ENCODE measurements at regions not wholly inside any gene's neighbourhood (a gene's known extent, or its start where the extent isn't known, plus 50 kb on each side); places are given as distances from the start of the nearest gene placed in this dataset.

DNA sequence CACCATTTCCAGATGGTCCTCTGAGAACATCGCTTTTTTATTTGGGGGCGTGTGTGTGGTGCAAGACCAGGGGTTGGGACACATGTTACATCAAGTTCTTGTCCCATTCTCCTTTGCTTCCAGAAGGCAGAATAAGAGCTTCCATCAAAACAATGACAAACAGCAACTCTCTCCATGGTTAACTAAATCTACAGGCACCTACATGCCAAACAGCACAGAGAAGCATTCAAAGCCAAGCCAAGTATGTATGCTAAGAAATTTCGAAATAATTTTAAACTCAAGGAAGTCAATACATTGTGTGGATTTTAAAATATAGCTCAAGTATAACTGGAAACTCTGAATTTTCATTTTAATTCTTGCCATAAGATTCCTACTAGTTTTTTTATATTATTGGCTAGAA is 105.6 kb downstream of the SEC61B start:
- CTCF ChIA-PET (ENCODE audit: low intra/inter-chr PET ratio, low total read pairs), result no interaction called here
- no peaks in the 10 kb centered on the region for H3K4me1 ChIP-seq (ENCODE audit: insufficient read depth, low read length)
- 4% methylated on average over 3 of the region's 3 CpGs for WGBS (ENCODE audit: low lambda C conversion rate)
- no peak overlapping the region for H3K4me2 ChIP-seq (ENCODE audit: low read depth, low read length)
- in situ Hi-C loops (cut with HindIII; ENCODE audit: extremely low pct_ligation_motif_present, low pct_unique_long_range_greater_than_20kb), result no loop called here
- no peak overlapping the region for H3K4me3 ChIP-seq (replicated peaks in 1 of 3; ENCODE audit: insufficient read depth in 1 of 3, low read depth in 2 of 3, low read length in 3 of 3)
- no peaks in the 10 kb centered on the region for H3K36me3 ChIP-seq (replicated peaks in 1 of 2; ENCODE audit: control insufficient read depth in 1 of 2, insufficient read depth in 2 of 2, low read length in 2 of 2)
- no peak overlapping the region for H3K27ac ChIP-seq (ENCODE audit: extremely low read length, insufficient read depth, low read length)
- H4K20me1 ChIP-seq (ENCODE audit: insufficient read depth, low read length), result no peaks in the 10 kb centered on the region
- ATAC-seq (no peak), FAIRE-seq (no peak), DNase-seq (ENCODE audit: low spot score) (no peak)
- TF ChIP-seq PRDM4 (CRISPR knock-in tag; IDR thresholded peaks at IDR 0.05; ENCODE audit: borderline replicate concordance) (no peak), BRCA1 (CRISPR knock-in tag; IDR thresholded peaks at IDR 0.05) (no peak), BORCS8-MEF2B (CRISPR knock-in tag; IDR thresholded peaks at IDR 0.05) (no peak), PTBP1 (IDR thresholded peaks at IDR 0.05; ENCODE audit: low read depth, low read length, poor library complexity, severe bottlenecking) (no peak), NR1H2 (CRISPR knock-in tag; IDR thresholded peaks at IDR 0.05; ENCODE audit: borderline replicate concordance, low read depth) (no peak)
- TF ChIP-seq, protein P1, sequence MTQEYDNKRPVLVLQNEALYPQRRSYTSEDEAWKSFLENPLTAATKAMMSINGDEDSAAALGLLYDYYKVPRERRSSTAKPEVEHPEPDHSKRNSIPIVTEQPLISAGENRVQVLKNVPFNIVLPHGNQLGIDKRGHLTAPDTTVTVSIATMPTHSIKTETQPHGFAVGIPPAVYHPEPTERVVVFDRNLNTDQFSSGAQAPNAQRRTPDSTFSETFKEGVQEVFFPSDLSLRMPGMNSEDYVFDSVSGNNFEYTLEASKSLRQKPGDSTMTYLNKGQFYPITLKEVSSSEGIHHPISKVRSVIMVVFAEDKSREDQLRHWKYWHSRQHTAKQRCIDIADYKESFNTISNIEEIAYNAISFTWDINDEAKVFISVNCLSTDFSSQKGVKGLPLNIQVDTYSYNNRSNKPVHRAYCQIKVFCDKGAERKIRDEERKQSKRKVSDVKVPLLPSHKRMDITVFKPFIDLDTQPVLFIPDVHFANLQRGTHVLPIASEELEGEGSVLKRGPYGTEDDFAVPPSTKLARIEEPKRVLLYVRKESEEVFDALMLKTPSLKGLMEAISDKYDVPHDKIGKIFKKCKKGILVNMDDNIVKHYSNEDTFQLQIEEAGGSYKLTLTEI (CRISPR knock-in tag; conservative IDR thresholded peaks at IDR 0.05), result no peak
- TF ChIP-seq, protein P2, sequence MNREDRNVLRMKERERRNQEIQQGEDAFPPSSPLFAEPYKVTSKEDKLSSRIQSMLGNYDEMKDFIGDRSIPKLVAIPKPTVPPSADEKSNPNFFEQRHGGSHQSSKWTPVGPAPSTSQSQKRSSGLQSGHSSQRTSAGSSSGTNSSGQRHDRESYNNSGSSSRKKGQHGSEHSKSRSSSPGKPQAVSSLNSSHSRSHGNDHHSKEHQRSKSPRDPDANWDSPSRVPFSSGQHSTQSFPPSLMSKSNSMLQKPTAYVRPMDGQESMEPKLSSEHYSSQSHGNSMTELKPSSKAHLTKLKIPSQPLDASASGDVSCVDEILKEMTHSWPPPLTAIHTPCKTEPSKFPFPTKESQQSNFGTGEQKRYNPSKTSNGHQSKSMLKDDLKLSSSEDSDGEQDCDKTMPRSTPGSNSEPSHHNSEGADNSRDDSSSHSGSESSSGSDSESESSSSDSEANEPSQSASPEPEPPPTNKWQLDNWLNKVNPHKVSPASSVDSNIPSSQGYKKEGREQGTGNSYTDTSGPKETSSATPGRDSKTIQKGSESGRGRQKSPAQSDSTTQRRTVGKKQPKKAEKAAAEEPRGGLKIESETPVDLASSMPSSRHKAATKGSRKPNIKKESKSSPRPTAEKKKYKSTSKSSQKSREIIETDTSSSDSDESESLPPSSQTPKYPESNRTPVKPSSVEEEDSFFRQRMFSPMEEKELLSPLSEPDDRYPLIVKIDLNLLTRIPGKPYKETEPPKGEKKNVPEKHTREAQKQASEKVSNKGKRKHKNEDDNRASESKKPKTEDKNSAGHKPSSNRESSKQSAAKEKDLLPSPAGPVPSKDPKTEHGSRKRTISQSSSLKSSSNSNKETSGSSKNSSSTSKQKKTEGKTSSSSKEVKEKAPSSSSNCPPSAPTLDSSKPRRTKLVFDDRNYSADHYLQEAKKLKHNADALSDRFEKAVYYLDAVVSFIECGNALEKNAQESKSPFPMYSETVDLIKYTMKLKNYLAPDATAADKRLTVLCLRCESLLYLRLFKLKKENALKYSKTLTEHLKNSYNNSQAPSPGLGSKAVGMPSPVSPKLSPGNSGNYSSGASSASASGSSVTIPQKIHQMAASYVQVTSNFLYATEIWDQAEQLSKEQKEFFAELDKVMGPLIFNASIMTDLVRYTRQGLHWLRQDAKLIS (CRISPR knock-in tag; IDR thresholded peaks at IDR 0.05), result no peak
- TF ChIP-seq, protein P3, sequence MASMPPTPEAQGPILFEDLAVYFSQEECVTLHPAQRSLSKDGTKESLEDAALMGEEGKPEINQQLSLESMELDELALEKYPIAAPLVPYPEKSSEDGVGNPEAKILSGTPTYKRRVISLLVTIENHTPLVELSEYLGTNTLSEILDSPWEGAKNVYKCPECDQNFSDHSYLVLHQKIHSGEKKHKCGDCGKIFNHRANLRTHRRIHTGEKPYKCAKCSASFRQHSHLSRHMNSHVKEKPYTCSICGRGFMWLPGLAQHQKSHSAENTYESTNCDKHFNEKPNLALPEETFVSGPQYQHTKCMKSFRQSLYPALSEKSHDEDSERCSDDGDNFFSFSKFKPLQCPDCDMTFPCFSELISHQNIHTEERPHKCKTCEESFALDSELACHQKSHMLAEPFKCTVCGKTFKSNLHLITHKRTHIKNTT (CRISPR knock-in tag; IDR thresholded peaks at IDR 0.05), result no peak
- H3K9ac ChIP-seq (ENCODE audit: insufficient read depth, low read depth, low read length), result no peak overlapping the region
- H3K9me3 ChIP-seq (ENCODE audit: low read length), result no peaks in the 10 kb centered on the region
- no peak overlapping the region for H2AFZ ChIP-seq (ENCODE audit: low read length)
- BruUV-seq (replicated peaks), result no TSS peak
- POLR2A ChIA-PET, result no interaction called here
- H3K27me3 ChIP-seq (ENCODE audit: control insufficient read depth in 1 of 2, insufficient read depth in 2 of 2, low read length in 2 of 2), result no peaks in the 10 kb centered on the region
- no peaks in the 10 kb centered on the region for H3K79me2 ChIP-seq (ENCODE audit: insufficient read depth, low read length)
- intact Hi-C loops (cut with micrococcal nuclease; ENCODE audit: unreplicated experiment), result no loop called here
